ENCODE measurements at regions not wholly inside any gene's neighbourhood (a gene's known extent, or its start where the extent isn't known, plus 50 kb on each side); places are given as distances from the start of the nearest gene placed in this dataset.
A peak's percentile ranks its signal among the peaks of the same experiment; 100 is the strongest.

DNA sequence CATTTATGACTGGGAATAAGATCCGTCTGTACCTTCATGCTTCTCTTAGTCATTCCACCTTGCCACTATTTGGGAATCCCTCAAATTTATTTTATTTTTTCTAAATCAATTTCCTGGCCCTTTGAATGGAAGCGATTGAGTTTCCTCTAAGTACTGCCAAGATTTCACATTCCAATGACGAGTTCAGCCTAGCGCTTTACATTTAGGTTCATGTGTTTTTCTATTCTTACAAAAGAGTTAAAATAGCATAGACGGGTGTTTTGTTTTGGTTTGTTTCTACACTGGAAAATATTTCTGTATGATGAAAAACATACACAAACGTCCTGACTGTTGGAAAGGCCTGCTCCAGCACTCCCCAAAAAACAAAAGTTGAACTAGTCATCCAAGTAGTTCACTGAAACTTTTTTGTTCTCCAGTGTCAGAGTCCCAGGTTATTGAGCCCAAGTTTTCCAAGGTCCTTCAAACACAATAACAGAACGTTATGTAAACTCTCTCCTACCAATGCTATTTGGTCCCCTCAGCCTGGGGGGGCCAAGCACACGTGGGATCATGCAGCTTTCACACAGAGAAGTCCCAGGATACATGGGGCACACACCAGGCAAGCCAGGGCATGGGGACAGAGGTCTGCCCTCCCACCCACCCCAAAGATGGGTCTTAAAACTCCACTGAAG is 74.8 kb upstream of the FOXN3 start:
- H3K36me3 ChIP-seq (ENCODE audit: control insufficient read depth in 3 of 3, insufficient read depth in 3 of 3, low read length in 3 of 3), result no peaks in the 10 kb centered on the region
- H3K27ac ChIP-seq (ENCODE audit: low read depth, low read length), result no peak overlapping the region
- H3K4me3 ChIP-seq (ENCODE audit: low read length in 3 of 3), result no peak overlapping the region
- no peaks in the 10 kb centered on the region for H3K27me3 ChIP-seq (ENCODE audit: control insufficient read depth in 3 of 3, insufficient read depth in 3 of 3, low read length in 3 of 3)
- H3K4me1 ChIP-seq (ENCODE audit: control insufficient read depth in 3 of 3, insufficient read depth in 3 of 3, low read length in 3 of 3), result peaks cover 13 to 17% (median 15%) of the 10 kb centered on the region in 3 donors
- H3K9ac ChIP-seq (ENCODE audit: low read depth in 1 of 3, low read length in 3 of 3), result no peak overlapping the region
- no peaks in the 10 kb centered on the region for H3K9me3 ChIP-seq (ENCODE audit: control insufficient read depth in 3 of 3, low read length in 3 of 3)

- Histone ChIP-seq H3K4me1 (ENCODE audit: control insufficient read depth in 3 of 3, insufficient read depth in 3 of 3, low read length in 3 of 3) (peaks cover 13 to 17% (median 15%) of the 10 kb centered on the region in 3 donors), H3K27ac (ENCODE audit: low read depth, low read length) (no peak overlapping the region), H3K9me3 (ENCODE audit: control insufficient read depth in 3 of 3, low read length in 3 of 3) (no peaks in the 10 kb centered on the region), H3K9ac (ENCODE audit: low read depth in 1 of 3, low read length in 3 of 3) (peak overlapping the region; percentile 58 to 81 (median 62)), H3K36me3 (ENCODE audit: control insufficient read depth in 3 of 3, insufficient read depth in 3 of 3, low read length in 3 of 3) (no peaks in the 10 kb centered on the region), H3K4me3 (ENCODE audit: low read length in 3 of 3) (peak overlapping the region; percentile 46 to 65 (median 65)), H3K27me3 (ENCODE audit: control insufficient read depth in 3 of 3, insufficient read depth in 3 of 3, low read length in 3 of 3) (no peaks in the 10 kb centered on the region)
These were observed 73.4 kb upstream of the FOXN3 start for GRCh38 chr14:89490466-89490865.

- no peaks in the 10 kb centered on the region for H3K36me3 ChIP-seq (ENCODE audit: control insufficient read depth in 3 of 3, insufficient read depth in 3 of 3, low read length in 3 of 3)
- no peaks in the 10 kb centered on the region for H3K27me3 ChIP-seq (ENCODE audit: control insufficient read depth in 3 of 3, insufficient read depth in 3 of 3, low read length in 3 of 3)
- peak overlapping the region; percentile 46 to 65 (median 65) for H3K4me3 ChIP-seq (ENCODE audit: low read length in 3 of 3)
- no peaks in the 10 kb centered on the region for H3K9me3 ChIP-seq (ENCODE audit: control insufficient read depth in 3 of 3, low read length in 3 of 3)
- H3K9ac ChIP-seq (ENCODE audit: low read depth in 1 of 3, low read length in 3 of 3), result peak overlapping the region; percentile 58 to 81 (median 62)
- no peak overlapping the region for H3K27ac ChIP-seq (ENCODE audit: low read depth, low read length)
- peaks cover 13 to 17% (median 15%) of the 10 kb centered on the region in 3 donors for H3K4me1 ChIP-seq (ENCODE audit: control insufficient read depth in 3 of 3, insufficient read depth in 3 of 3, low read length in 3 of 3)
These were observed 72.9 kb upstream of the FOXN3 start for GRCh38 chr14:89489761-89490437.

GRCh38 chr14:89486961-89487360 is 69.9 kb upstream of the FOXN3 start:
- no peaks in the 10 kb centered on the region for H3K27me3 ChIP-seq (ENCODE audit: control insufficient read depth in 3 of 3, insufficient read depth in 3 of 3, low read length in 3 of 3)
- no peaks in the 10 kb centered on the region for H3K9me3 ChIP-seq (ENCODE audit: control insufficient read depth in 3 of 3, low read length in 3 of 3)
- H3K27ac ChIP-seq (ENCODE audit: low read depth, low read length), result no peak overlapping the region
- no peak overlapping the region for H3K9ac ChIP-seq (ENCODE audit: low read depth in 1 of 3, low read length in 3 of 3)
- H3K36me3 ChIP-seq (ENCODE audit: control insufficient read depth in 3 of 3, insufficient read depth in 3 of 3, low read length in 3 of 3), result no peaks in the 10 kb centered on the region
- peaks cover 7 to 12% (median 9%) of the 10 kb centered on the region in 3 donors for H3K4me1 ChIP-seq (ENCODE audit: control insufficient read depth in 3 of 3, insufficient read depth in 3 of 3, low read length in 3 of 3)
- no peak overlapping the region for H3K4me3 ChIP-seq (ENCODE audit: low read length in 3 of 3)

DNA sequence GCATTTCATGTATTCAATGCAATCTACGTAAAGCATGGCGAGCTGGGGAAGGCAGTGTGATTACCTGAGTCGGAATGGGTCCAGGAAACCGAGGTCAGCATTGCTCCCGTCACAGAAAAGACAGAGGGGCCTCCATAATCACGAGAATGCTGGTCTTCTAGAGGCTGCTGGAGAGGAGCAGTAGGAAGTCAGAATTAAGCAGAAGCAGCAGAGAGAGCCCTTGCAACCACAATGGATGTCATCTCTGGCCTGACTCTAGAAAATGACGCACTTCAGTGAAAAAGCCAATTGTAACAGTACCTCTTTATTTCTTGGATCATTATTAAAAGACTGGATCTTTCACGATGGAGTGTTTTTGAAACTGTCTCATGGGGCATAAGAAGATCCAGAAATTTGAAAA is 69.5 kb upstream of the FOXN3 start:
- H3K4me3 ChIP-seq (ENCODE audit: low read length in 3 of 3), result no peak overlapping the region
- no peaks in the 10 kb centered on the region for H3K27me3 ChIP-seq (ENCODE audit: control insufficient read depth in 3 of 3, insufficient read depth in 3 of 3, low read length in 3 of 3)
- H3K27ac ChIP-seq (ENCODE audit: low read depth, low read length), result no peak overlapping the region
- H3K36me3 ChIP-seq (ENCODE audit: control insufficient read depth in 3 of 3, insufficient read depth in 3 of 3, low read length in 3 of 3), result no peaks in the 10 kb centered on the region
- no peak overlapping the region for H3K9ac ChIP-seq (ENCODE audit: low read depth in 1 of 3, low read length in 3 of 3)
- H3K4me1 ChIP-seq (ENCODE audit: control insufficient read depth in 3 of 3, insufficient read depth in 3 of 3, low read length in 3 of 3), result peaks cover 8 to 13% (median 9%) of the 10 kb centered on the region in 3 donors
- H3K9me3 ChIP-seq (ENCODE audit: control insufficient read depth in 3 of 3, low read length in 3 of 3), result no peaks in the 10 kb centered on the region

DNA sequence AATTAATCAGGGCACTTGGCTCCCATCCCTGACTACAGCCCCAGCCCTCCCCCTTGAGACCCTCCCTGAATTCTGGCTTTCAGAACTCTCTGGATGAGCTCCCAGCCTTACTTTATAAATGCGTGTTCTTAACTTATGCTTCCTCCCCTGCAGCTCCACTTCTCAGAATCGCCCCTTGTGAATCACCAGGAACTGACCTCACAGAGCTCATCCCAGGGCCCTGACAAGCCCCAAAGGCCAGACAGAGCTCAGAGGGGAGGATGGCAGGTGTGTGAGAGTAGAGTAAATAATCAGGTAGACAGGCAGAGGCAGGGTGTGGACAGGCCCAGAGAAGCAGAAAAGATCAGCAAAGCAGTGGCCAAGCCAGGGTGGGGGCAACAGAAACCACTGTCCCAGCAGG is 68.2 kb upstream of the FOXN3 start:
- Histone ChIP-seq H3K4me1 (ENCODE audit: control insufficient read depth in 3 of 3, insufficient read depth in 3 of 3, low read length in 3 of 3) (peaks cover 8 to 12% (median 11%) of the 10 kb centered on the region in 3 donors), H3K36me3 (ENCODE audit: control insufficient read depth in 3 of 3, insufficient read depth in 3 of 3, low read length in 3 of 3) (no peaks in the 10 kb centered on the region), H3K27ac (ENCODE audit: low read depth, low read length) (no peak overlapping the region), H3K9ac (ENCODE audit: low read depth in 1 of 3, low read length in 3 of 3) (no peak overlapping the region), H3K27me3 (ENCODE audit: control insufficient read depth in 3 of 3, insufficient read depth in 3 of 3, low read length in 3 of 3) (no peaks in the 10 kb centered on the region), H3K9me3 (ENCODE audit: control insufficient read depth in 3 of 3, low read length in 3 of 3) (no peaks in the 10 kb centered on the region), H3K4me3 (ENCODE audit: low read length in 3 of 3) (no peak overlapping the region)

- H3K36me3 ChIP-seq (ENCODE audit: control insufficient read depth in 3 of 3, insufficient read depth in 3 of 3, low read length in 3 of 3), result no peaks in the 10 kb centered on the region
- H3K9ac ChIP-seq (ENCODE audit: low read depth in 1 of 3, low read length in 3 of 3), result no peak overlapping the region
- H3K27me3 ChIP-seq (ENCODE audit: control insufficient read depth in 3 of 3, insufficient read depth in 3 of 3, low read length in 3 of 3), result no peaks in the 10 kb centered on the region
- H3K9me3 ChIP-seq (ENCODE audit: control insufficient read depth in 3 of 3, low read length in 3 of 3), result no peaks in the 10 kb centered on the region
- no peak overlapping the region for H3K27ac ChIP-seq (ENCODE audit: low read depth, low read length)
- peaks cover 0 to 5% (median 4%) of the 10 kb centered on the region in 3 donors for H3K4me1 ChIP-seq (ENCODE audit: control insufficient read depth in 3 of 3, insufficient read depth in 3 of 3, low read length in 3 of 3)
- H3K4me3 ChIP-seq (ENCODE audit: low read length in 3 of 3), result no peak overlapping the region
These were observed 67.2 kb upstream of the FOXN3 start for GRCh38 chr14:89484051-89484844.

- no peaks in the 10 kb centered on the region for H3K27me3 ChIP-seq (ENCODE audit: control insufficient read depth in 3 of 3, insufficient read depth in 3 of 3, low read length in 3 of 3)
- no peaks in the 10 kb centered on the region for H3K36me3 ChIP-seq (ENCODE audit: control insufficient read depth in 3 of 3, insufficient read depth in 3 of 3, low read length in 3 of 3)
- H3K9ac ChIP-seq (ENCODE audit: low read depth in 1 of 3, low read length in 3 of 3), result no peak overlapping the region
- H3K9me3 ChIP-seq (ENCODE audit: control insufficient read depth in 3 of 3, low read length in 3 of 3), result no peaks in the 10 kb centered on the region
- peak overlapping the region; percentile 20 for H3K27ac ChIP-seq (ENCODE audit: low read depth, low read length)
- H3K4me1 ChIP-seq (ENCODE audit: control insufficient read depth in 3 of 3, insufficient read depth in 3 of 3, low read length in 3 of 3), result peaks cover 0 to 12% (median 4%) of the 10 kb centered on the region in 3 donors
- H3K4me3 ChIP-seq (ENCODE audit: low read length in 3 of 3), result no peak overlapping the region
These were observed 64.2 kb upstream of the FOXN3 start for GRCh38 chr14:89481196-89481595.

GRCh38 chr14:89480278-89480677 is 63.2 kb upstream of the FOXN3 start:
- H3K27ac ChIP-seq (ENCODE audit: low read depth, low read length), result no peak overlapping the region
- peaks cover 0 to 12% (median 4%) of the 10 kb centered on the region in 3 donors for H3K4me1 ChIP-seq (ENCODE audit: control insufficient read depth in 3 of 3, insufficient read depth in 3 of 3, low read length in 3 of 3)
- no peak overlapping the region for H3K4me3 ChIP-seq (ENCODE audit: low read length in 3 of 3)
- H3K9me3 ChIP-seq (ENCODE audit: control insufficient read depth in 3 of 3, low read length in 3 of 3), result no peaks in the 10 kb centered on the region
- no peak overlapping the region for H3K9ac ChIP-seq (ENCODE audit: low read depth in 1 of 3, low read length in 3 of 3)
- no peaks in the 10 kb centered on the region for H3K36me3 ChIP-seq (ENCODE audit: control insufficient read depth in 3 of 3, insufficient read depth in 3 of 3, low read length in 3 of 3)
- H3K27me3 ChIP-seq (ENCODE audit: control insufficient read depth in 3 of 3, insufficient read depth in 3 of 3, low read length in 3 of 3), result no peaks in the 10 kb centered on the region

DNA sequence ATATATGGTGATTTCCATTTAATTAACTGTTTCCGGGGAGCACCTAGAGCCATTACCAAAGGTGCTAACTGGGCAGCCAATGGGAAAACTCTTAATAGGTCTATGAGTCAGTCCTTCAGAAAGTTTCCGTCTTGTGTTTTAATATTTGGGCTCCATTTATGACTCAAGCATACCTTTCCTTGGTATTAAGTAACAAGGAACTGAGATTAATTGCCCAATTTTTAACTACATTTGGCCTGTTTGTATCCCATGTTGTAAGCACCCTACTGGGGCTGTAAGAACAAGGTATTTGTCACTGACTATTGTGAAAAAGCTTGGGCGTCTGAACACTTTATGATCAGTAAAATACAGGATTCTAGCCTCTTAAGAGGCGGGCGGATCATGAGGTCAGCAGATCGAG is 62.8 kb upstream of the FOXN3 start:
- Histone ChIP-seq H3K27me3 (ENCODE audit: control insufficient read depth in 3 of 3, insufficient read depth in 3 of 3, low read length in 3 of 3) (no peaks in the 10 kb centered on the region), H3K27ac (ENCODE audit: low read depth, low read length) (no peak overlapping the region), H3K9ac (ENCODE audit: low read depth in 1 of 3, low read length in 3 of 3) (no peak overlapping the region), H3K9me3 (ENCODE audit: control insufficient read depth in 3 of 3, low read length in 3 of 3) (no peaks in the 10 kb centered on the region), H3K4me1 (ENCODE audit: control insufficient read depth in 3 of 3, insufficient read depth in 3 of 3, low read length in 3 of 3) (peaks cover 0 to 12% (median 4%) of the 10 kb centered on the region in 3 donors), H3K4me3 (ENCODE audit: low read length in 3 of 3) (no peak overlapping the region), H3K36me3 (ENCODE audit: control insufficient read depth in 3 of 3, insufficient read depth in 3 of 3, low read length in 3 of 3) (no peaks in the 10 kb centered on the region)
